Left lung (tissue), 4 donors: ENCODE measurements at regions not wholly inside any gene's neighbourhood (a gene's known extent, or its start where the extent isn't known, plus 50 kb on each side); places are given as distances from the start of the nearest gene placed in this dataset.

ENCODE experiments used
- ATAC-seq: fragments of 200-7000 bp; cut with Tn5 transposase; one replicate; pipeline ENCODE4 v1.9.1; 2020; ENCODE audit warnings: moderate library complexity
- DNase-seq, 4 donors: peaks; one replicate each; pipeline ENCODE4 v3.0.0-alpha.2; 2013 to 2020
- H3K27ac ChIP-seq, 2 donors: fragments of 200-600 bp; sonication (generic) in 1 of 2; one replicate each; pipeline versions ENCODE4 v1.5.0 to v1.8.0; 2020 to 2021
- H3K27me3 ChIP-seq, 2 donors: fragments of 200-600 bp; sonication (generic) in 1 of 2; one replicate each; pipeline versions ENCODE4 v1.5.0 to v1.8.0; 2020 to 2021
- H3K36me3 ChIP-seq, 2 donors: fragments of 200-600 bp; sonication (generic) in 1 of 2; one replicate each; pipeline versions ENCODE4 v1.5.0 to v1.8.0; 2020 to 2021
- H3K4me1 ChIP-seq, 2 donors: fragments of 200-600 bp; one replicate each; pipeline ENCODE4 v1.8.0; 2021
- H3K4me3 ChIP-seq, 2 donors: fragments of 200-600 bp; sonication (generic) in 1 of 2; one replicate each; pipeline versions ENCODE4 v1.5.0 to v1.8.0; 2020 to 2021; ENCODE audit warnings: mild to moderate bottlenecking in 1 of 2
- H3K9me3 ChIP-seq, 2 donors: fragments of 200-600 bp; sonication (generic) in 1 of 2; one replicate each; pipeline versions ENCODE4 v1.5.0 to v1.8.0; 2020 to 2021
- intact Hi-C, 2 donors: fragments of 100-400 bp; cut with DNase I; formaldehyde crosslinking; loops; one replicate each; pipeline versions ENCODE4 v1.11.2 to v1.14.2; 2022
- TF ChIP-seq, protein P1 (sequence below), 2 donors: fragments of 200-600 bp; sonication (generic) in 1 of 2; IDR thresholded peaks; one replicate each; pipeline versions ENCODE4 v1.5.0 to v1.8.0; 2021; ENCODE audit warnings: antibody characterized with exemption in 2 of 2
- donor health status: DM: no; HTN: yes; CAD: no.
- donor health status: DM: no; HTN: no; CAD: no.

DNA sequence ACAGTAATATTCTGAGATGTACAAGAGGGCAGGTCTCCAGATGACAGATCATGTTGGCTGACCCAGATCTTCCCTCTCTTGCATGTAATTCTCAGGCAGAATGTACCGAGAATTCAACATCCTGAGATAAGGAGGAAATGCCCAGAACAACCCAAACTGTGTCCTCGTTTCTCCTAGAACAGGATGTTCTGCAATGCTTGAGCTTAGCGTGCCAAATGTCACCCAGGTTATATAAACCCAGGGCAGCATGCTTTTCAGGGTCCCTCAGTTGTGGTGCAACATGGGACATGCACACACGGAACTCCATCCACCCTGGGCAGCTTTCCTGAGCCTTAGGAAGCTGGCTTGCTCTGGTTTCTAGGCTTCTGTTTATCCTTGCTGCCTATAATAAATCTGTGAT is 102.1 kb upstream of the CMC1 start:
- H3K9me3 ChIP-seq: no peaks in the 10 kb centered on the region
- H3K27me3 ChIP-seq: no peaks in the 10 kb centered on the region
- no peaks in the 10 kb centered on the region for H3K4me1 ChIP-seq
- DNase-seq (no peak), ATAC-seq (no peak)
- H3K4me3 ChIP-seq: no peak overlapping the region
- H3K36me3 ChIP-seq: no peaks in the 10 kb centered on the region
- H3K27ac ChIP-seq: no peak overlapping the region
- TF ChIP-seq, protein P1, sequence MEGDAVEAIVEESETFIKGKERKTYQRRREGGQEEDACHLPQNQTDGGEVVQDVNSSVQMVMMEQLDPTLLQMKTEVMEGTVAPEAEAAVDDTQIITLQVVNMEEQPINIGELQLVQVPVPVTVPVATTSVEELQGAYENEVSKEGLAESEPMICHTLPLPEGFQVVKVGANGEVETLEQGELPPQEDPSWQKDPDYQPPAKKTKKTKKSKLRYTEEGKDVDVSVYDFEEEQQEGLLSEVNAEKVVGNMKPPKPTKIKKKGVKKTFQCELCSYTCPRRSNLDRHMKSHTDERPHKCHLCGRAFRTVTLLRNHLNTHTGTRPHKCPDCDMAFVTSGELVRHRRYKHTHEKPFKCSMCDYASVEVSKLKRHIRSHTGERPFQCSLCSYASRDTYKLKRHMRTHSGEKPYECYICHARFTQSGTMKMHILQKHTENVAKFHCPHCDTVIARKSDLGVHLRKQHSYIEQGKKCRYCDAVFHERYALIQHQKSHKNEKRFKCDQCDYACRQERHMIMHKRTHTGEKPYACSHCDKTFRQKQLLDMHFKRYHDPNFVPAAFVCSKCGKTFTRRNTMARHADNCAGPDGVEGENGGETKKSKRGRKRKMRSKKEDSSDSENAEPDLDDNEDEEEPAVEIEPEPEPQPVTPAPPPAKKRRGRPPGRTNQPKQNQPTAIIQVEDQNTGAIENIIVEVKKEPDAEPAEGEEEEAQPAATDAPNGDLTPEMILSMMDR (IDR thresholded peaks at IDR 0.05): no peak
- intact Hi-C loops: no loop called here

DNA sequence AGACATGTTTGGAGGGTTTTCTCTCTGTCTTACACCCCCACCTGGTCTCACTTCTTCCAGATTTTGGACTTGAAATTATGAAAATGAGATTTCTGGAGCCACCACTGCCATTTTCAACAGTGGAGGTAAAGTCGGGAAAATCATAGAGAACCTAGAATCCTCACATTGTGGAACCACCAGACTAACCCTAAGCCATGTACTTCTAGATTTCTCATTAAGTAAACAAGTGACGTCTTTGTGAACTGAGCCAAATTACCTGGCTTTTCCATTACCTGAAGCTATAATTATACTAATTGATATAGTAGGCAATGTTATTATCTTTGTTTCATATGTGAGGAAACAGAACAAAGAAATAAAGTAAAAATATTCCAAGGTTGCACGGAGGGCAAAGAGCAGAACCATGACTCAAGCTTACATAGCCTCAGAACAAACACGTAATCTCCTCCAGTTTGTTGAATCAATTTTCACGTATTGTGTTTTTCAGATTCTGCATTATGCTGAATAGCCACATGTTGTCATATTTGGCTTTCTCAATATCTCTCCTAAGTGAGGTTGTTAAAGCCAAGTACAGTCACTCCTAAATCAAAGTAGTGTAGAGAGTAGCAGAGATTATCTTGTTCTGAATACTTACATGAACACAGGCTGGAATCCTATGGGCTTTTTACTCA is 101.3 kb upstream of the CMC1 start:
- ATAC-seq: no peak

DNA sequence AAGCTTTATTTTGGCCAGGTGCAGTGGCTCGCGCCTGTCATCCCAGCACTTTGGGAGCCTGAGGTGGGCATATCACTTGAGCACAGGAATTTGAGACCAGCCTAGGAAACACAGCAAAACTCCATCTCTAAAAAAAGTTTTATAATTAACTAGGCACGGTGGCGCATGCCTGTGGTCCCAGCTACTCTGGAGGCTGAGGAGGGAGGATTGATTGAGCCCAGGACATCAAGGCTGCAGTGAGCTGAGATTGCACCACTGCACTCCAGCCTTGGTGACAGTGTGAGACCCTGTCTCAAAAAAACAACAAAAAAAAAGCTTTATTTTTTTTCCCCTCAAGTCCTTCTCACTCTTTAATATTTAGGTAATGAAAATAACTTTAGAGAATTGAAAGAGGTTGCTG is 100.8 kb upstream of the CMC1 start:
- Histone ChIP-seq H3K27me3 (no peaks in the 10 kb centered on the region), H3K27ac (no peak overlapping the region), H3K4me3 (no peak overlapping the region), H3K4me1 (no peaks in the 10 kb centered on the region), H3K36me3 (no peaks in the 10 kb centered on the region), H3K9me3 (no peaks in the 10 kb centered on the region)
- intact Hi-C loops: no loop called here
- TF ChIP-seq, protein P1 (IDR thresholded peaks at IDR 0.05): no peak
- no peak for DNase-seq
- no peak for ATAC-seq

More for the DNA sequence above, 101.3 kb upstream of the CMC1 start:
- TF ChIP-seq, protein P1 (IDR thresholded peaks at IDR 0.05): no peak
- no peaks in the 10 kb centered on the region for H3K36me3 ChIP-seq
- no peaks in the 10 kb centered on the region for H3K27me3 ChIP-seq
- H3K4me3 ChIP-seq: no peak overlapping the region
- intact Hi-C loops: no loop called here
- H3K27ac ChIP-seq: no peak overlapping the region
- no peaks in the 10 kb centered on the region for H3K9me3 ChIP-seq
- DNase-seq: no peak
- H3K4me1 ChIP-seq: no peaks in the 10 kb centered on the region

DNA sequence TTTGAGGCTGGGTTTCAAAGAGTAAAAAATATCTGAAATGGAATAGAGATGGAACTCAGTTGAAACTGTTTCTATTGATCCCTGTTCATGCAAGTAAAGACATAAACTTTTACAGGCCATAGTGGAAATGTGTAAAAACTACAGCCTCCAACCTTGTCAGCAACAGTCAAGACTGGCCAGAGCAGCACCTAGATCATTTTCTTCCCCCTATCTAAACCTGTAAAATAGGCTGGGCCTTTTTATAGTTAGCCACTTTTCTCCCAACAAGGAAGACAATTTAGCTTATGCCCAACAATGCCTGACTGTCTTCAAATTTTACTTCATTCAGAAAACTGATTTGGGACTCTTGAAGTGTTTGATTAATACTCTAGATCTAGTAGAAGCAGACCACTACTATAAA is 91.5 kb upstream of the CMC1 start:
- no peaks in the 10 kb centered on the region for H3K27me3 ChIP-seq
- intact Hi-C loops: no loop called here
- no peak for ATAC-seq
- peaks cover 0 to 5% of the 10 kb centered on the region in 2 donors for H3K9me3 ChIP-seq
- no peak overlapping the region for H3K27ac ChIP-seq
- H3K4me1 ChIP-seq: peaks cover 0 to 10% of the 10 kb centered on the region in 2 donors
- TF ChIP-seq, protein P1 (IDR thresholded peaks at IDR 0.05): no peak
- DNase-seq: no peak
- H3K36me3 ChIP-seq: no peaks in the 10 kb centered on the region
- no peak overlapping the region for H3K4me3 ChIP-seq

DNA sequence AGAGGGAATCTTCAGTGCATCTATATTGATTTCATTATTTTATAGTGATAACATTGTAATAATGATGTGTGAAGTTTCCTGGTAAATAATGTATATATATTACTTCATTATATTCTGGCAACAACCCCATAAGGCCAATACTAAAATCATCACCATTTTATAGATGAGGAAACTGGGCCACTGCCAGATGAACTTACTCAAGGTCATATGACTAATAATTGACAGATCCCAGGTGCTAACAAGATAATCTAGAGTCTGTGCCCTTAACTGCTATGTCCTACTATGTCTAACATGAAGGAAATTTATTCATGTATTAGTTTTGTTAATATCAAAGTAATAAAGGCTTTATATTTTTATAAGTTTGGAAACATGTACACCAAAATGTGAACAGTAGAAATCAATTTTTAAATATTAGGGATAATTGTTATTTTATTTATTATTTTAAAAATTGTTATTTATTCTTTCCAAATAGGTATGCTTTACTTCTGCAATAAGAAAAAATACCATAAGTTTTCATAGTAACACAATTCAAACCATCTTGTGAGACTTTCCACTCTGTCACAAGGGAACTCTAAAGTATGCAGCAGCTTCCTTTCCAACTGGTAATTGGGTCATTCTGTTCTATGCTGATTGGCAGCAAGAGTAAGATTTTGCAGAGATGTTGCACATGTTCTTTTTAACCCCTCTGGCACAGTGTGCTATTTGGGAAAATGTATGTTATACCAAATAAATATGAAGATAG is 90.8 kb upstream of the CMC1 start:
- Histone ChIP-seq H3K4me3 (no peak overlapping the region), H3K36me3 (no peaks in the 10 kb centered on the region), H3K27ac (peak overlapping the region in 1 of 2 donors; percentile 51), H3K27me3 (no peaks in the 10 kb centered on the region), H3K4me1 (peaks cover 0 to 10% of the 10 kb centered on the region in 2 donors), H3K9me3 (peaks cover 0 to 5% of the 10 kb centered on the region in 2 donors)
- DNase-seq (peak in 1 of 4 donors; percentile 16), ATAC-seq (no peak)
- intact Hi-C loops: no loop called here
- TF ChIP-seq, protein P1 (IDR thresholded peaks at IDR 0.05): no peak
